NCI-H774 (cell line): ENCODE measurements at regions not wholly inside any gene's neighbourhood (a gene's known extent, or its start where the extent isn't known, plus 50 kb on each side); places are given as distances from the start of the nearest gene placed in this dataset.
"Not testable (repeated sequence)": the region's sequence is repeated elsewhere in the genome, so short reads cannot be mapped to it uniquely, and the experiment has no call there.

Source experiments
- DNase-seq: peaks from one replicate; lab custom pipeline; 2025; lab: John Stamatoyannopoulos, UW

- DNase-seq: no peak
Observed at GRCh38 chr9:25917731-25918362, 239.6 kb upstream of the TUSC1 start.

GRCh38 chr9:25913806-25914205 lies 235.6 kb upstream of the TUSC1 start:
- no peak for DNase-seq

GRCh38 chr9:25904701-25905100 lies 226.5 kb upstream of the TUSC1 start:
- no peak for DNase-seq

DNA sequence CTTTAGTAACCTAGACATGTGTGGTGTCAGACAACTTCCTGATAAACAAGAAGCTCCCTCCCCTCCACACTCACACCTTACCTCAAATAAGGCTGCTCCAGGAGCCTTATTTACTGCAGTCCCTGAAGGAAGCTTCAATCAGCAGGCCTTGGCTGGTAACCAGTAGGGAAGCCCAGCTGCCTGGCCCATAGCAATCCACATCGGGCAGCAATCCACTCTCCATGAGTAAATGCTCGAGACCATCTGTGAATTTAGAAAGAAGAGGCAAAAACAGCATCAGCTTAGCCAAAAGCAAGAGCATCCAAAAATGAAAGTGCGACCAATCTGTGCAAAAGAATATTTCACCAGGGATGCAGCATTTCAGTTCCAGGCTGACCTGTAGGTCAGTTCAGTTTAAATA lies 213.3 kb upstream of the TUSC1 start:
- DNase-seq: no peak

DNA sequence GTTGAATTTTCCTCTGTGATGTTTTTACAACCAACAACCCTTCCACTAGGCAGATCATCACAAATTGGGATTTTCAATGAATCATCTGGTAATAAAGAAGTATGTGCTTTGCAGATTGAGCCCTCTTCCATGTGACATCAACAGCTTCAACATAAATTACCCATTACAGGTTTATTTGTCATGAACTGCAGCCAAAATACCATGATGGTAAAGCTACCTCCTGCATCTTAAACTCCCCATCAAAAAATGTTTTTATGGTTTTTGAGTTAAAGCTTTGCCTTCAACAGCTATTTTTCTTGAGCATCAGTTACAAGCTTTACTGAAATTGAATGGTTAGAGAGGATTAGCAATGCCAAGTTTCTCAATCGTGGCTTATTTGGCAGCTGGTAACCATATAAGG lies 211.4 kb upstream of the TUSC1 start:
- DNase-seq: no peak

- no peak for DNase-seq
Observed at GRCh38 chr9:25876248-25876647, 198.0 kb upstream of the TUSC1 start.

DNA sequence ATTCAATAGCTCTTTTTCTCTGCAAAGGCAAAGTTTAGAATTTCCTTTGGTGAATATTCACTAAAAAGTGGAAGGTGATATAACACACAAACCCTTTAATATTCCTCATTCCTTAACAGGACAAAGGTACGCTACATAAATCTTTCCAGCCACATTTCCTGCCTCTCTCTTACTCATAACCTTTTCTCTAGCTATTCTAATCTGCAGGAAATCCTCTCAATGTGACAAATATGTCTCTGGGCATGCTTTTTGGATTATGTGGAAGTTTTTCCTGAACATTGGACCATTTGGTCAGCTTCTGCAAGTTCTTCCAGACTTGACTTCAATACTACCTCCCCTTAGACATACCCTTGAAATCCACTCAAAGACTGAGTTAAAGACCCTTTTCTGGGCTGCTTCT lies 186.3 kb upstream of the TUSC1 start:
- no peak for DNase-seq

GRCh38 chr9:25861421-25861820 lies 183.2 kb upstream of the TUSC1 start:
- DNase-seq: no peak

DNA sequence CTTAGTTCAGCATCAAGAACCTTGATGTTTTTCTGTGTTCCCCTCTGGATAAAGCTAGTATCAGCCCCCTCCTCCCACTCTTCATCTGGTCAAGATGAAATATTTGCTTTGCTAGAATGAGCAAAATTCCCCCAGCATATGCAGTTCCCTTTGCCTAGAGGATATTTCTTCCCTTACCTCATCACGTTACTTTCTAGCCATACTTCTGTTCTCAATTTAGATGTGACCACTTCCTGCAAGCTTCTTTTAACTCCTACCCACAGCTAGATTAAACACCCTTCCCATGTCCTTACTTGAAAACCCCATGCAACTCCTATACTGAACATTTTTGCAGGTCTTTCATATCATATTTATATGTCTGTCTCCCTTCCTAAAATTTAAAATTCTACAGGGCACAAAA lies 178.9 kb upstream of the TUSC1 start:
- DNase-seq: no peak

DNA sequence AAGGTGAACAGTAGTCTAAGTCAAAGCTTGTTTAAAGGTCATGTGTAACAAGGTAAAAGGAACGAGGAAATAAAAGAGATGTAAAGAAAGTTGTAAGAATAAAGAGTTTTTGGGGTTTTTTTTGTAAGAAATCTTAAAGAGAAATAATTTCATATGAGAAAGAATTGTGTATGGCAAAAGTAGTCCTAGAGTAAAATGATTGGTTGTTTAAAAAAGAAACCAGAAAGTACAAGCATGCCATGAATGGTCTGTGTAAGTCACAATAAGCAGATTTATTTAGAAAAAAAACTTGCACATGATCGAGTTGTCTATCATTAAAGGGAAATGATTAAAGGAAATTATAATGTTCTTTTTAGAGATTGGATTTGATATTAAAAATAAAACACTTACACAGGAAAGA lies 172.6 kb upstream of the TUSC1 start:
- no peak for DNase-seq

GRCh38 chr9:25845867-25846266 lies 167.6 kb upstream of the TUSC1 start:
- no peak for DNase-seq

DNA sequence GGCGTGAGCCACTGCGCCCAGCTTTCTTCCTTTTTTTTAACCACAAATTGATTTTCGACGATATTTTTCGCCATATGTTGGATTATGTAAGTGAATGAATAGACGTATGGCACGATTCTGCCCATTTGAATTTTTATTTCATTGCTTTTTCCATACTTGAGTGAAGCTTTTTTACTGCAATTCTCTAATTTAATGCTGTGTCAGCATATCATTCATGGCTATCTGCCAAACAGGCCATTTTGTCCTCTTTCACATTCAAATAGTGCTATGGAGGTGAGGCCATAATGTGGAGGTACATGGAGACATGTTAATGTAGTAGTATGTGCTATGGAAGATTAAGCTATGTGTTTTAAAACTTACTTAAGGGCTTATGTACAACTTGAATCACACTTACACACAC lies 152.1 kb upstream of the TUSC1 start:
- no peak for DNase-seq

DNA sequence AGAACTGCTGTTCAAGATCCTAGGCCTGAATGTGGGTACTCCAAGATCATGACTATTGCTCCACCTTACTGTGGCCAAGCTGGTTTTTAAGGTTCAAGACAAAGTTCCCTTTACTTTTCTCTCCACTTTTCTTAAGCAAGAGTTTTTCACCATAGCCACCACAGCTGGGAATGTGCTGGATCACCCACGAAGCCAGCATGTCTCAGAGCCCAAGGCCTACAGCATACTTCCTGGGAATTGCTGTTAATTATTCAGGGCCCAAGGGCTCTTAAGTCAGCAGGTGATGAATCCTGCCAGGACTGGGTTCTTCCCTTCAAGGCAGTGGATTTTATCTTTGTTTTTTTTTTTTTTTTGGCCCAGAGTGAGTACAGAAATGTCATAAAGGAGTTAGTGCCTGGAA lies 149.4 kb upstream of the TUSC1 start:
- no peak for DNase-seq

GRCh38 chr9:25816439-25816838 lies 138.2 kb upstream of the TUSC1 start:
- DNase-seq: no peak

GRCh38 chr9:25814023-25814422 lies 135.8 kb upstream of the TUSC1 start:
- DNase-seq: no peak

GRCh38 chr9:25813478-25813877 lies 135.2 kb upstream of the TUSC1 start:
- no peak for DNase-seq

DNA sequence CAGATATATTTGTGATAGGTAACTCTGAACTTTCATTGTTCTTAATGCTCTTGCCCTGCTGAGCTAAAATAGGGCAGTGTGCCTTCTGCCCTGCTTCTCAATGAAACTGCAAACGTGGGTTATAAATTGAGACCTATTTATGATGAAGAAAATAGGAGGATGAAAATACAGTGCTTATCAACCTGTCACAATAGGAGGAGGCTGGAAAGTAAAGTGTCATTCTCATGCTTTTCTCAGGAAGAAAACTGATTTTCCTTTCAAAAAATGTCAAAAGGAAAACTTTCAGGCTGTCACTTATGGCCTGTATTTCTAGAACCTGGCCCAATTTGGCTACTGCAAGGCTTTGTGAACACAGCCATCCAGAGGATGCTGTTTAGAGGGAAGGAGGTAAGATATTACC lies 130.3 kb upstream of the TUSC1 start:
- no peak for DNase-seq

DNA sequence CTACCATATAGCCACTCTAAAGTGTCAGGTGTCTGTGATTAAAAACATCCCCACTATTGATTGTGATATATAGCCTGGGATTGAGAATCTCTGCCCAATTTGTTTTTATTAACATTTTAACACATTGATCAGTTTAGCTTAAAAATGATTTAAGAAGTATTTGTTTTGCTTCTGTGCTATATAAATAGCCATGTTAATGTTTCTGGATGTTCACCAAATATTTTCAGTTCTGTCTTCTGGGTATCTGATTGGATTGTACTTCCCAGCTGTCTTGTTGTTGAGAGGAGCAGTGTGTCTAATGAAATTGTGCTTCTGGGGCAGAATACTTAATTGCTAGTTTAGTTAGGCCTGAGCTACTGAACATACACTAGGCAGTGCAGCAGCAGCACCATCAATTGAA lies 126.6 kb upstream of the TUSC1 start:
- no peak for DNase-seq

- DNase-seq: not testable (repeated sequence)
Observed at GRCh38 chr9:25801989-25802388, 123.7 kb upstream of the TUSC1 start.

DNA sequence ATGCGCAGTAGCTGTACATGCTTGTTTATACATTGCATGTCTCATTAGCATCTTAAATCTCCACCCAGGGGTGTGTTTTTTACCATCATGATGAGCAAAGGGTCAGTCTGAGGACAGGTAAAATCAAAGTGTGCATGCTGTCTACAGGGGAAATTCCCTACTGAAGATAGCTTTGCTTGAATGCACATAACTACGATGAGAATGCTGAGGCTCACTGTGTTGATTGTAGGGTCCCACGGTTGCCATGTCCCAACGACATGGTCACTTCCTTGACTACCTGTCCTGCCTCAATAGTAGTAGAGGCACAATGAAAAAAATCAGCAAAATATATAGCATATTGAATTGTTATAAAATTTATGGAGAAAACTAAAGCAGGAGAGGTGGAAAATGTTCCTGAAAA lies 95.6 kb upstream of the TUSC1 start:
- no peak for DNase-seq

DNA sequence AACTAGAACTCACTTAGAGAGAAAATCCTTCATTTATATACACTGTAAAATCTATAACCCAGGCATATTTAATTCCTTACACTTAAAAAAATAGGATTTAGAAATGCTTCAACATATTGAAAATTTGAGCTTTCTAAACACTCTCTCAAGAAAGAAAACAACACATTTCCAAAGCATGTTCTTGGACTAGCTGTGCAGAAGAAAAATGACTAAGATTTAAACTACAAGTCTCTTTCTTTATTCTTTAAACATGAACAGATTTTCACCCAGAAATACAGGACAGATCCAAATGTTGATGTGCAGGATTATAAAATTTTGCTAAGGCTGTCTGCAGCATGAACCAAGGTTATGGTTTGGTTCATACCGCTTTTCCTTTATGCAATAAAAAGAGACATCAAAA lies 77.7 kb upstream of the TUSC1 start:
- DNase-seq: no peak

DNA sequence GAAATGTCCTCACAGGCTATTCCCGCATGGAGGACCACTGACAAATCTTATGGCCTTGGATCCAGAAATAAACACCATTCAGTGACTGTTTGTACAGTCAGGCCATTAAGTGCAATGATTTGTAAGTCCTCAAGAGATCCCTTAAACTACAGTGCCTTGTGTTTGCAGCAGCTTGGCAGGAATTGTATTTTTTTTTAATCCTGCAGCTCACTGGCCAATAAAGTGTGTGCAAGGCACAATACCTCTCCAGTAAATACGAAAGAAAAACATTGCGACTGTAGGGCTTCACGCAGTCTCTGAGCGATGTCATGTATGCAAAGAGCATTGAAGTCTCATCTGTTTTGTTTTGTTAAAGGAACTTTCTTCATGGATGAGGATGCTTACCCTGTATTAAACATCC lies 74.2 kb upstream of the TUSC1 start:
- DNase-seq: no peak

- DNase-seq: no peak
Observed at GRCh38 chr9:25742256-25742655, 64.0 kb upstream of the TUSC1 start.

DNA sequence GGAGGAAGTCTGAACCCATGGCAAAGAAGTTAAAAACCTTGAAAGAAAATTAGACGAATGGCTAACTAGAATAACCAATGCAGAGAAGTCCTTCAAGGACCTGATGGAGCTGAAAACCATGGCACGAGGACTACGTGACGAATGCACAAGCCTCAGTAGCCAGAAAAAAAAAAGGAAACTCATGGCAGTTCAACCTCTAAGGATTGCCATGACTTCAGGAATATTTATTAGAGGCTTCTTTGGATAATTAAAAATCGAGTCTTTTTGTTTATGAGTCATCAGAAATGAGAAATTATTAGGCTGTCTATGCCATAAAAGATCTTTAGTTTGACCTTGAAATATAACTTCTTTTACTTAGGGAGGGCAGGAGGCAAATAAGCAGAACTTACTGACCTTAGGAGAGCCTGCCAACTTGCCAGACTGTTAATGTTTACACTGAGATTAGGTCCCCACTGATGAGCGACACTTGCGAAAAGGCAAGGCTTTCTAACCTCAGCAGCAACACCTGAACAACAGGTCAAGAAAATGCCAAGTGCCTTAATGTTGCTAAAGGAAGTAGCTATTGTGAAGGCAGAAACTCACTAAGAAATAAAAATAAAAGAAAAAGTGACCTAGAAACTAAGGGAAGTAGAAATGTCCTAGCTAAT lies 55.2 kb upstream of the TUSC1 start:
- no peak for DNase-seq
